HCT116 (cell line): ENCODE measurements at regions not wholly inside any gene's neighbourhood (a gene's known extent, or its start where the extent isn't known, plus 50 kb on each side); places are given as distances from the start of the nearest gene placed in this dataset.

Source experiments
- ATAC-seq: fragments of 200-7000 bp; cut with Tn5 transposase; 2 replicates; pipeline ENCODE4 v1.9.1; 2020; ENCODE audit warnings: mild to moderate bottlenecking, moderate library complexity
- BruUV-seq: library from RNA; stranded (reverse); fragments of 400-500 nt; replicated peaks from 2 replicates; lab custom pipeline; 2021; lab: Mats Ljungman, UMichigan
- CTCF ChIA-PET: fragments of 300-600 bp; sonication (Branson Sonifier 250); formaldehyde crosslinking; loops from one replicate; lab custom pipeline; 2021; ENCODE audit warnings: antibody characterized with exemption; lab: Charles Lee
- POLR2A ChIA-PET: fragments of 300-600, 350-600 bp; sonication (Branson Sonifier 250); formaldehyde crosslinking; loops from one replicate; lab custom pipeline; 2021; ENCODE audit warnings: antibody characterized with exemption; lab: Charles Lee
- RAD21 ChIA-PET, 2 experiments: fragments of 300-600 bp; sonication (Branson Sonifier 250); formaldehyde crosslinking; loops; one replicate each; lab custom pipeline; 2023; ENCODE audit warnings: low total read pairs in 2 of 2; ENCODE audit not compliant: uncharacterized antibody in 2 of 2, unreplicated experiment in 2 of 2, low non-redundant PET in 1 of 2; lab: Charles Lee
- DNase-seq: peaks from one replicate; pipeline ENCODE4 v3.0.0-alpha.2; 2010; ENCODE audit warnings: low read depth, low spot score
- H2AFZ ChIP-seq: fragments of 200-600 bp; shearing (Covaris generic), sonication (generic); 2 replicates; pipeline ENCODE4 v1.6.1; 2017; ENCODE audit warnings: low read depth, mixed run types, mixed read lengths, antibody characterized with exemption, low read length; ENCODE audit not compliant: poor library complexity, severe bottlenecking
- H3K27ac ChIP-seq: 2 replicates; pipeline ENCODE4 v1.5.1; 2012; ENCODE audit warnings: low read depth, low read length
- H3K27me3 ChIP-seq: fragments of 200-600 bp; sonication (generic); 2 replicates; pipeline ENCODE4 v1.6.1; 2016; ENCODE audit warnings: mixed run types, low read length, mixed read lengths; ENCODE audit not compliant: insufficient read depth
- H3K36me3 ChIP-seq, 2 experiments: fragments of 200-500 bp in 1 of 2; fragments of 200-600 bp in 1 of 2; sonication (Bioruptor generic) in 1 of 2; sonication (generic) in 1 of 2; 2 replicates each; pipeline versions ENCODE4 v1.5.1 to v1.6.1; 2014 to 2016; ENCODE audit warnings: low read length in 2 of 2, inconsistent platforms in 1 of 2, mixed read lengths in 1 of 2, mixed run types in 1 of 2; ENCODE audit not compliant: insufficient read depth in 2 of 2, control insufficient read depth in 1 of 2
- H3K4me1 ChIP-seq, 2 experiments: fragments of 200-600 bp in 1 of 2; sonication (generic) in 1 of 2; 2 replicates each; pipeline versions ENCODE4 v1.5.1 to v1.6.1; 2012 to 2017; ENCODE audit warnings: low read length in 2 of 2, inconsistent platforms in 1 of 2, mild to moderate bottlenecking in 1 of 2, mixed read lengths in 1 of 2, mixed run types in 1 of 2, moderate library complexity in 1 of 2; ENCODE audit not compliant: insufficient read depth in 2 of 2, control insufficient read depth in 1 of 2
- H3K4me2 ChIP-seq: fragments of 200-600 bp; sonication (generic); 2 replicates; pipeline ENCODE4 v1.6.1; 2017; ENCODE audit warnings: mixed run types, low read length, mixed read lengths
- H3K4me3 ChIP-seq, 2 experiments: fragments of 200-600 bp in 1 of 2; sonication (generic) in 1 of 2; replicated peaks in 1 of 2; 2 replicates each; pipeline ENCODE4 v1.5.1; 2011 to 2016; ENCODE audit warnings: low read length in 2 of 2, control low read depth in 1 of 2, low read depth in 1 of 2, mild to moderate bottlenecking in 1 of 2, mixed read lengths in 1 of 2, mixed run types in 1 of 2
- H3K79me2 ChIP-seq: fragments of 200-600 bp; sonication (generic); 2 replicates; pipeline ENCODE4 v1.6.1; 2017; ENCODE audit warnings: mild to moderate bottlenecking, mixed run types, low read length, moderate library complexity, mixed read lengths; ENCODE audit not compliant: insufficient read depth
- H3K9ac ChIP-seq: fragments of 200-600 bp; sonication (generic); 2 replicates; pipeline ENCODE4 v1.6.1; 2016; ENCODE audit warnings: low read length, mixed read lengths
- H3K9me2 ChIP-seq: fragments of 200-600 bp; sonication (generic), shearing (Covaris generic); 2 replicates; pipeline ENCODE4 v1.6.1; 2017; ENCODE audit warnings: mixed run types, mild to moderate bottlenecking, moderate library complexity; ENCODE audit not compliant: insufficient read depth
- H3K9me3 ChIP-seq, 2 experiments: fragments of 200-500 bp in 1 of 2; fragments of 200-600 bp in 1 of 2; sonication (Bioruptor generic) in 1 of 2; sonication (generic) in 1 of 2; 2 replicates each; pipeline ENCODE4 v1.6.1; 2014 to 2017; ENCODE audit warnings: low read length in 2 of 2, mixed read lengths in 2 of 2, inconsistent platforms in 1 of 2, low read depth in 1 of 2, mild to moderate bottlenecking in 1 of 2, mixed run types in 1 of 2, moderate library complexity in 1 of 2; ENCODE audit not compliant: control insufficient read depth in 1 of 2, insufficient read depth in 1 of 2
- H4K20me1 ChIP-seq: fragments of 200-600 bp; sonication (generic), shearing (Covaris generic); 2 replicates; pipeline ENCODE4 v1.6.1; 2017; ENCODE audit warnings: mixed run types, mild to moderate bottlenecking, moderate library complexity; ENCODE audit not compliant: insufficient read depth
- ATF3 ChIP-seq: IDR thresholded peaks from 2 replicates; pipeline ENCODE4 v1.6.1; 2012
- CBX3 ChIP-seq: IDR thresholded peaks from 2 replicates; pipeline ENCODE4 v1.6.1; 2012; ENCODE audit warnings: low read depth
- CEBPB ChIP-seq: IDR thresholded peaks from 2 replicates; pipeline ENCODE4 v1.6.1; 2012; ENCODE audit warnings: low read depth
- EGR1 ChIP-seq: IDR thresholded peaks from 2 replicates; pipeline ENCODE4 v1.6.1; 2012; ENCODE audit warnings: low read depth
- ELF1 ChIP-seq: IDR thresholded peaks from 2 replicates; pipeline ENCODE4 v1.6.1; 2012; ENCODE audit warnings: low read depth, borderline replicate concordance
- EZH2 ChIP-seq: fragments of 200-600 bp; sonication (generic); IDR thresholded peaks from 2 replicates; pipeline ENCODE4 v1.6.1; 2017; ENCODE audit warnings: antibody characterized with exemption, mixed run types
- FOSL1 ChIP-seq: IDR thresholded peaks from 2 replicates; pipeline ENCODE4 v1.6.1; 2012; ENCODE audit warnings: low read depth
- JUND ChIP-seq: IDR thresholded peaks from 2 replicates; pipeline ENCODE4 v1.6.1; 2012
- MAX ChIP-seq: IDR thresholded peaks from 2 replicates; pipeline ENCODE4 v1.6.1; 2012
- POLR2A ChIP-seq: IDR thresholded peaks from 2 replicates; pipeline ENCODE4 v1.7.0; 2011; ENCODE audit warnings: borderline replicate concordance; ENCODE audit not compliant: insufficient read depth, insufficient read length; ENCODE audit errors: extremely low read depth
- POLR2AphosphoS5 ChIP-seq: IDR thresholded peaks from 2 replicates; pipeline ENCODE4 v1.6.1; 2011; ENCODE audit warnings: mild to moderate bottlenecking, low read depth, low read length, moderate library complexity
- RAD21 ChIP-seq: IDR thresholded peaks from 2 replicates; pipeline ENCODE4 v1.6.1; 2012; ENCODE audit warnings: low read depth, mild to moderate bottlenecking
- REST ChIP-seq: IDR thresholded peaks from 2 replicates; pipeline ENCODE4 v1.6.1; 2012; ENCODE audit warnings: low read depth
- SIN3A ChIP-seq: IDR thresholded peaks from 2 replicates; pipeline ENCODE4 v1.6.1; 2012; ENCODE audit warnings: low read depth
- SRF ChIP-seq: IDR thresholded peaks from 2 replicates; pipeline ENCODE4 v1.6.1; 2012; ENCODE audit warnings: low read depth
- TCF7L2 ChIP-seq: IDR thresholded peaks from 2 replicates; pipeline ENCODE4 v1.7.0; 2011; ENCODE audit warnings: borderline replicate concordance, inconsistent platforms; ENCODE audit not compliant: insufficient read depth, insufficient read length; ENCODE audit errors: extremely low read depth
- YY1 ChIP-seq: IDR thresholded peaks from 2 replicates; pipeline ENCODE4 v1.6.1; 2011; ENCODE audit warnings: low read length, low read depth, moderate library complexity, mild to moderate bottlenecking; ENCODE audit not compliant: insufficient replicate concordance; ENCODE audit errors: extremely low read depth
- ZBTB33 ChIP-seq: IDR thresholded peaks from 2 replicates; pipeline ENCODE4 v1.6.1; 2011; ENCODE audit warnings: mild to moderate bottlenecking, low read length, moderate library complexity; ENCODE audit not compliant: insufficient replicate concordance; ENCODE audit errors: extremely low read depth
- ZFX ChIP-seq: fragments of 450-650 bp; IDR thresholded peaks from 2 replicates; pipeline ENCODE4 v1.6.1; 2017
- ZNF274 ChIP-seq: fragments of 200-500 bp; sonication (Bioruptor generic); IDR thresholded peaks from 2 replicates; pipeline ENCODE4 v1.6.1; 2014; ENCODE audit warnings: mild to moderate bottlenecking, low read depth, low read length, inconsistent platforms
- intact Hi-C: fragments of 100-400 bp; cut with micrococcal nuclease; formaldehyde crosslinking; loops from 2 replicates; pipeline ENCODE4 v1.10.0; 2022

GRCh38 chr14:98705871-98706300, 566.1 kb downstream of the BCL11B start:
- Histone ChIP-seq H3K9me2 (no peaks in the 10 kb centered on the region), H3K27ac (no peak overlapping the region), H3K4me1 (no peaks in the 10 kb centered on the region), H3K4me2 (no peak overlapping the region), H3K36me3 (no peaks in the 10 kb centered on the region), H3K9me3 (no peaks in the 10 kb centered on the region), H3K9ac (no peak overlapping the region), H2AFZ (no peak overlapping the region), H3K27me3 (0 out of 2 replicates have a peak, but pooled peaks cover 3% of the 10 kb centered on the region), H3K79me2 (no peaks in the 10 kb centered on the region), H3K4me3 (no peak overlapping the region), H4K20me1 (no peaks in the 10 kb centered on the region)
- CTCF ChIA-PET = no interaction called here
- no peak for DNase-seq
- no peak for ATAC-seq
- POLR2A ChIA-PET = no interaction called here
- no TSS peak for BruUV-seq
- intact Hi-C loops = no loop called here
- RAD21 ChIA-PET = no interaction called here
- TF ChIP-seq ZNF274 = no peak
- no peak for TF ChIP-seq ELF1
- no peak for TF ChIP-seq TCF7L2
- TF ChIP-seq JUND = no peak
- TF ChIP-seq MAX = no peak
- TF ChIP-seq ZFX = no peak
- no peak for TF ChIP-seq FOSL1
- no peak for TF ChIP-seq SIN3A
- no peak for TF ChIP-seq EZH2
- no peak for TF ChIP-seq SRF
- TF ChIP-seq EGR1 = no peak
- TF ChIP-seq POLR2A = no peak
- no peak for TF ChIP-seq CBX3
- TF ChIP-seq REST = no peak
- TF ChIP-seq CEBPB = no peak
- no peak for TF ChIP-seq ZBTB33
- no peak for TF ChIP-seq ATF3
- no peak for TF ChIP-seq RAD21
- no peak for TF ChIP-seq POLR2AphosphoS5
- no peak for TF ChIP-seq YY1
